Right lobe of liver (tissue), 6 donors: ENCODE measurements at regions not wholly inside any gene's neighbourhood (a gene's known extent, or its start where the extent isn't known, plus 50 kb on each side); places are given as distances from the start of the nearest gene placed in this dataset.

Source experiments
- ATAC-seq, 4 donors: fragments of 200-7000 bp; cut with Tn5 transposase; one replicate each; pipeline ENCODE4 v1.9.1; 2020; ENCODE audit warnings: mild to moderate bottlenecking in 4 of 4, moderate library complexity in 4 of 4
- DNase-seq, 3 donors: peaks; one replicate each; pipeline ENCODE4 v3.0.0-alpha.2; 2020
- H3K27ac ChIP-seq, 3 donors: fragments of 200-600 bp; one replicate each; pipeline ENCODE4 v1.8.0; 2022
- H3K27me3 ChIP-seq, 2 donors: fragments of 200-600 bp; one replicate each; pipeline ENCODE4 v1.8.0; 2022
- H3K36me3 ChIP-seq, 4 donors: fragments of 200-600 bp; sonication (generic) in 1 of 4; one replicate each; pipeline versions ENCODE4 v1.5.1 to v1.8.0; 2017 to 2022; ENCODE audit warnings: control low read depth in 1 of 4
- H3K4me1 ChIP-seq, 4 donors: fragments of 200-600 bp; sonication (generic) in 1 of 4; one replicate each; pipeline versions ENCODE4 v1.5.1 to v1.8.0; 2017 to 2022; ENCODE audit warnings: control low read depth in 1 of 4
- H3K4me3 ChIP-seq, 3 donors: fragments of 200-600 bp; one replicate each; pipeline ENCODE4 v1.8.0; 2022
- H3K9me3 ChIP-seq, 4 donors: fragments of 200-600 bp; sonication (generic) in 1 of 4; one replicate each; pipeline versions ENCODE4 v1.5.1 to v1.8.0; 2017 to 2022; ENCODE audit warnings: control low read depth in 1 of 4
- CTCF ChIP-seq, 4 donors: fragments of 200-600 bp in 3 of 4; fragments of 450-650 bp in 1 of 4; IDR thresholded peaks; one replicate each; pipeline versions ENCODE4 v1.5.1 to v1.8.0; 2016 to 2022; ENCODE audit warnings: antibody characterized with exemption in 4 of 4, mild to moderate bottlenecking in 2 of 4
- POLR2A ChIP-seq: fragments of 450-650 bp; IDR thresholded peaks from one replicate; pipeline ENCODE4 v1.6.1; 2017; ENCODE audit warnings: antibody characterized with exemption, mild to moderate bottlenecking
- WGBS: methylation state at CpG from one replicate; pipeline ENCODE4 v1.1.6; 2018; ENCODE audit warnings: low coverage, low lambda C conversion rate; ENCODE audit not compliant: insufficient coverage; ENCODE audit errors: missing lambda C conversion rate; 5-methylcytosine and 5-hydroxymethylcytosine counted together
- intact Hi-C, 2 donors: fragments of 100-400 bp; cut with DNase I; formaldehyde crosslinking; loops; one replicate each; pipeline versions ENCODE4 v1.11.2 to v1.14.1; 2022
- donor health status: DM: no; HTN: yes; CAD: no.
- donor health status: DM: no; HTN: no; CAD: no.
- donor health status: DM: no; HTN: no; CAD: no.
- donor health status: DM: no; HTN: yes; CAD: no.
- donor health status: DM: no; HTN: yes; CAD: no.

GRCh38 chr3:3260870-3261269, 81.4 kb upstream of the CRBN start:
- Histone ChIP-seq H3K27me3 (no peaks in the 10 kb centered on the region), H3K36me3 (no peaks in the 10 kb centered on the region), H3K9me3 (no peaks in the 10 kb centered on the region), H3K27ac (no peak overlapping the region), H3K4me1 (no peaks in the 10 kb centered on the region), H3K4me3 (no peak overlapping the region)
- DNase-seq, result no peak
- no peak for TF ChIP-seq CTCF (IDR thresholded peaks at IDR 0.05)
- TF ChIP-seq POLR2A, result no peak
- intact Hi-C loops, result no loop called here
- ATAC-seq, result no peak

GRCh38 chr3:3259181-3259580, 79.7 kb upstream of the CRBN start:
- intact Hi-C loops, result no loop called here
- Histone ChIP-seq H3K36me3 (no peaks in the 10 kb centered on the region), H3K27me3 (no peaks in the 10 kb centered on the region), H3K9me3 (no peaks in the 10 kb centered on the region), H3K4me1 (no peaks in the 10 kb centered on the region), H3K4me3 (no peak overlapping the region), H3K27ac (no peak overlapping the region)
- ATAC-seq (no peak), DNase-seq (no peak)
- 36% methylated on average over 3 of the region's 3 CpGs for WGBS
- no peak for TF ChIP-seq POLR2A
- no peak for TF ChIP-seq CTCF (IDR thresholded peaks at IDR 0.05)

- TF ChIP-seq CTCF (IDR thresholded peaks at IDR 0.05) (no peak), POLR2A (no peak)
- intact Hi-C loops, result no loop called here
- WGBS, result 50% methylated on average over 1 of the region's 3 CpGs
- H3K4me3 ChIP-seq, result no peak overlapping the region
- DNase-seq (no peak), ATAC-seq (no peak)
- H3K27me3 ChIP-seq, result no peaks in the 10 kb centered on the region
- H3K4me1 ChIP-seq, result no peaks in the 10 kb centered on the region
- H3K27ac ChIP-seq, result no peak overlapping the region
- no peaks in the 10 kb centered on the region for H3K36me3 ChIP-seq
- H3K9me3 ChIP-seq, result no peaks in the 10 kb centered on the region
Observed at GRCh38 chr3:3258281-3258680, 78.8 kb upstream of the CRBN start.

GRCh38 chr3:3241596-3241995, 62.1 kb upstream of the CRBN start:
- intact Hi-C loops, result no loop called here
- Histone ChIP-seq H3K27ac (no peak overlapping the region), H3K9me3 (no peaks in the 10 kb centered on the region), H3K36me3 (no peaks in the 10 kb centered on the region), H3K4me3 (no peak overlapping the region), H3K4me1 (no peaks in the 10 kb centered on the region), H3K27me3 (no peaks in the 10 kb centered on the region)
- TF ChIP-seq POLR2A (no peak), CTCF (IDR thresholded peaks at IDR 0.05) (no peak)
- WGBS, result 55% methylated on average over 4 of the region's 4 CpGs
- DNase-seq, result no peak
- no peak for ATAC-seq

- no peaks in the 10 kb centered on the region for H3K4me1 ChIP-seq
- H3K36me3 ChIP-seq, result no peaks in the 10 kb centered on the region
- 26% methylated on average over 3 of the region's 3 CpGs for WGBS
- no peak overlapping the region for H3K4me3 ChIP-seq
- DNase-seq, result no peak
- intact Hi-C loops, result no loop called here
- H3K9me3 ChIP-seq, result no peaks in the 10 kb centered on the region
- H3K27ac ChIP-seq, result no peak overlapping the region
- ATAC-seq, result no peak
- no peaks in the 10 kb centered on the region for H3K27me3 ChIP-seq
- TF ChIP-seq CTCF (IDR thresholded peaks at IDR 0.05), result no peak
- no peak for TF ChIP-seq POLR2A
Observed at GRCh38 chr3:3240986-3241385, 61.5 kb upstream of the CRBN start.
